OCI-LY7 (cell line): ENCODE measurements at regions not wholly inside any gene's neighbourhood (a gene's known extent, or its start where the extent isn't known, plus 50 kb on each side); places are given as distances from the start of the nearest gene placed in this dataset.

Experiments
- EZH2phosphoT487 ChIP-seq: fragments of 200-600 bp; sonication (generic); IDR thresholded peaks from 2 replicates; pipeline ENCODE4 v1.6.1; 2018; ENCODE audit warnings: low read depth, borderline replicate concordance, mild to moderate bottlenecking, mixed run types, antibody characterized with exemption, low read length, moderate library complexity, mixed read lengths
- TF ChIP-seq, protein P1 (sequence below): fragments of 200-600 bp; sonication (generic); conservative IDR thresholded peaks from 2 replicates; pipeline ENCODE4 v1.5.1; 2014; ENCODE audit warnings: mild to moderate bottlenecking, antibody characterized with exemption, low read length, moderate library complexity, mixed read lengths

DNA sequence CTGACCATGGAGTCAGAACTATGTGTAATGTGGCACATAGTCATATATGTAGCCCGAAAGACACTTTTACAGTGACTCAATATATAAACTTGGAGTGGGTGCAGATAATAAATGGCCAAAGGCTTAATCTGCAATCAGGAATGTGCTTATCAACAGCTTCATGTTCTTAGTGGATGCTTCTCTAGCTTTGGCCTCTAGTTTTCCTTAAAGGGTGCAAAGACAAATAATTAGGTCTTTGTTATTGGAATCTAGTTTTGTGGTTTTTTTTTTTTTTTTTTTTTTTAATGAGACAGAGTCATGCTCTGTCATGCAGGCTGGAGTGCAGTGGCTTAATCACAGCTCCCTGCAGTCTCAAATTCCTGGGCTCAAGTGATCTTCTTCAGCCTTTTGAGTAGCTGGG, 625.6 kb downstream of the EPHA4 start:
- TF ChIP-seq, protein P1, sequence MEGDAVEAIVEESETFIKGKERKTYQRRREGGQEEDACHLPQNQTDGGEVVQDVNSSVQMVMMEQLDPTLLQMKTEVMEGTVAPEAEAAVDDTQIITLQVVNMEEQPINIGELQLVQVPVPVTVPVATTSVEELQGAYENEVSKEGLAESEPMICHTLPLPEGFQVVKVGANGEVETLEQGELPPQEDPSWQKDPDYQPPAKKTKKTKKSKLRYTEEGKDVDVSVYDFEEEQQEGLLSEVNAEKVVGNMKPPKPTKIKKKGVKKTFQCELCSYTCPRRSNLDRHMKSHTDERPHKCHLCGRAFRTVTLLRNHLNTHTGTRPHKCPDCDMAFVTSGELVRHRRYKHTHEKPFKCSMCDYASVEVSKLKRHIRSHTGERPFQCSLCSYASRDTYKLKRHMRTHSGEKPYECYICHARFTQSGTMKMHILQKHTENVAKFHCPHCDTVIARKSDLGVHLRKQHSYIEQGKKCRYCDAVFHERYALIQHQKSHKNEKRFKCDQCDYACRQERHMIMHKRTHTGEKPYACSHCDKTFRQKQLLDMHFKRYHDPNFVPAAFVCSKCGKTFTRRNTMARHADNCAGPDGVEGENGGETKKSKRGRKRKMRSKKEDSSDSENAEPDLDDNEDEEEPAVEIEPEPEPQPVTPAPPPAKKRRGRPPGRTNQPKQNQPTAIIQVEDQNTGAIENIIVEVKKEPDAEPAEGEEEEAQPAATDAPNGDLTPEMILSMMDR: no peak
- no peak for TF ChIP-seq EZH2phosphoT487
